ENCODE measurements at regions not wholly inside any gene's neighbourhood (a gene's known extent, or its start where the extent isn't known, plus 50 kb on each side); places are given as distances from the start of the nearest gene placed in this dataset.

GRCh38 chr6:93751969-93752368 lies 332.6 kb upstream of the EPHA7 start:
- TF ChIP-seq, protein P1, sequence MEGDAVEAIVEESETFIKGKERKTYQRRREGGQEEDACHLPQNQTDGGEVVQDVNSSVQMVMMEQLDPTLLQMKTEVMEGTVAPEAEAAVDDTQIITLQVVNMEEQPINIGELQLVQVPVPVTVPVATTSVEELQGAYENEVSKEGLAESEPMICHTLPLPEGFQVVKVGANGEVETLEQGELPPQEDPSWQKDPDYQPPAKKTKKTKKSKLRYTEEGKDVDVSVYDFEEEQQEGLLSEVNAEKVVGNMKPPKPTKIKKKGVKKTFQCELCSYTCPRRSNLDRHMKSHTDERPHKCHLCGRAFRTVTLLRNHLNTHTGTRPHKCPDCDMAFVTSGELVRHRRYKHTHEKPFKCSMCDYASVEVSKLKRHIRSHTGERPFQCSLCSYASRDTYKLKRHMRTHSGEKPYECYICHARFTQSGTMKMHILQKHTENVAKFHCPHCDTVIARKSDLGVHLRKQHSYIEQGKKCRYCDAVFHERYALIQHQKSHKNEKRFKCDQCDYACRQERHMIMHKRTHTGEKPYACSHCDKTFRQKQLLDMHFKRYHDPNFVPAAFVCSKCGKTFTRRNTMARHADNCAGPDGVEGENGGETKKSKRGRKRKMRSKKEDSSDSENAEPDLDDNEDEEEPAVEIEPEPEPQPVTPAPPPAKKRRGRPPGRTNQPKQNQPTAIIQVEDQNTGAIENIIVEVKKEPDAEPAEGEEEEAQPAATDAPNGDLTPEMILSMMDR (IDR thresholded peaks at IDR 0.05): no peak
- TF ChIP-seq, protein P2, sequence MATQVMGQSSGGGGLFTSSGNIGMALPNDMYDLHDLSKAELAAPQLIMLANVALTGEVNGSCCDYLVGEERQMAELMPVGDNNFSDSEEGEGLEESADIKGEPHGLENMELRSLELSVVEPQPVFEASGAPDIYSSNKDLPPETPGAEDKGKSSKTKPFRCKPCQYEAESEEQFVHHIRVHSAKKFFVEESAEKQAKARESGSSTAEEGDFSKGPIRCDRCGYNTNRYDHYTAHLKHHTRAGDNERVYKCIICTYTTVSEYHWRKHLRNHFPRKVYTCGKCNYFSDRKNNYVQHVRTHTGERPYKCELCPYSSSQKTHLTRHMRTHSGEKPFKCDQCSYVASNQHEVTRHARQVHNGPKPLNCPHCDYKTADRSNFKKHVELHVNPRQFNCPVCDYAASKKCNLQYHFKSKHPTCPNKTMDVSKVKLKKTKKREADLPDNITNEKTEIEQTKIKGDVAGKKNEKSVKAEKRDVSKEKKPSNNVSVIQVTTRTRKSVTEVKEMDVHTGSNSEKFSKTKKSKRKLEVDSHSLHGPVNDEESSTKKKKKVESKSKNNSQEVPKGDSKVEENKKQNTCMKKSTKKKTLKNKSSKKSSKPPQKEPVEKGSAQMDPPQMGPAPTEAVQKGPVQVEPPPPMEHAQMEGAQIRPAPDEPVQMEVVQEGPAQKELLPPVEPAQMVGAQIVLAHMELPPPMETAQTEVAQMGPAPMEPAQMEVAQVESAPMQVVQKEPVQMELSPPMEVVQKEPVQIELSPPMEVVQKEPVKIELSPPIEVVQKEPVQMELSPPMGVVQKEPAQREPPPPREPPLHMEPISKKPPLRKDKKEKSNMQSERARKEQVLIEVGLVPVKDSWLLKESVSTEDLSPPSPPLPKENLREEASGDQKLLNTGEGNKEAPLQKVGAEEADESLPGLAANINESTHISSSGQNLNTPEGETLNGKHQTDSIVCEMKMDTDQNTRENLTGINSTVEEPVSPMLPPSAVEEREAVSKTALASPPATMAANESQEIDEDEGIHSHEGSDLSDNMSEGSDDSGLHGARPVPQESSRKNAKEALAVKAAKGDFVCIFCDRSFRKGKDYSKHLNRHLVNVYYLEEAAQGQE (IDR thresholded peaks at IDR 0.05; ENCODE audit: insufficient read depth in 1 of 2, low read depth in 2 of 2, low read length in 1 of 2): no peak
- TF ChIP-seq TCF7L2 (IDR thresholded peaks at IDR 0.05; ENCODE audit: low read depth, low read length): no peak
- TF ChIP-seq SIN3A (IDR thresholded peaks at IDR 0.05; ENCODE audit: borderline replicate concordance, insufficient read depth, low read depth, low read length): no peak
